Stomach (tissue), 4 donors: ENCODE measurements at regions not wholly inside any gene's neighbourhood (a gene's known extent, or its start where the extent isn't known, plus 50 kb on each side); places are given as distances from the start of the nearest gene placed in this dataset.

Source experiments
- POLR2AphosphoS5 ChIP-seq, 3 donors: sonication (generic); formaldehyde crosslinking; IDR thresholded peaks; one replicate each; pipeline ENCODE4 v1.6.1; 2016; ENCODE audit warnings: antibody characterized with exemption in 3 of 3
- TF ChIP-seq, protein P1 (sequence below), 7 experiments: fragments of 450-650 bp in 4 of 7; fragments of 200-600 bp in 3 of 7; sonication (generic) in 3 of 7; IDR thresholded peaks; one replicate each; pipeline ENCODE4 v1.5.1; 2016 to 2019; ENCODE audit warnings: antibody characterized with exemption in 7 of 7, control low read depth in 2 of 7, mild to moderate bottlenecking in 1 of 7

DNA sequence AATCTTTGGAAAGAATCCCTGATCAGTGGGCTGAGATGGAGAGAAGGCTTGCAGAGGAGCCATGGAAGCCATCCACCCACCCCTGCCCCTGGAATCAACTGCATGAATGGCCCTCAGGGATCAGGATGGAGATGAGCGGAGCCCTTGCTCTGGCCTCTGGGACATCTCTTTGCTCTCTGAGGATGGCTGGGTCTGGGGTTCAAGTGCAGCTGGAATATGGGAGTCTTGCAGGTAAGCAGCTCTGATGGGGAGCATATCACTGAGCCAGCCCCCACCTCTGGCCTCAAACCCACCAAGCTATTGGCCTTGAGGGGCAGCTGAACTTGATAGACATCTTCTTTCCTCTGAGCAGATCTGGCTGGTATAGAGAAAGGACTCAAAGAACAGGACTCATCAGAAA is 76.1 kb downstream of the C5orf15 start:
- TF ChIP-seq POLR2AphosphoS5 (IDR thresholded peaks at IDR 0.05), result no peak
- TF ChIP-seq, protein P1, sequence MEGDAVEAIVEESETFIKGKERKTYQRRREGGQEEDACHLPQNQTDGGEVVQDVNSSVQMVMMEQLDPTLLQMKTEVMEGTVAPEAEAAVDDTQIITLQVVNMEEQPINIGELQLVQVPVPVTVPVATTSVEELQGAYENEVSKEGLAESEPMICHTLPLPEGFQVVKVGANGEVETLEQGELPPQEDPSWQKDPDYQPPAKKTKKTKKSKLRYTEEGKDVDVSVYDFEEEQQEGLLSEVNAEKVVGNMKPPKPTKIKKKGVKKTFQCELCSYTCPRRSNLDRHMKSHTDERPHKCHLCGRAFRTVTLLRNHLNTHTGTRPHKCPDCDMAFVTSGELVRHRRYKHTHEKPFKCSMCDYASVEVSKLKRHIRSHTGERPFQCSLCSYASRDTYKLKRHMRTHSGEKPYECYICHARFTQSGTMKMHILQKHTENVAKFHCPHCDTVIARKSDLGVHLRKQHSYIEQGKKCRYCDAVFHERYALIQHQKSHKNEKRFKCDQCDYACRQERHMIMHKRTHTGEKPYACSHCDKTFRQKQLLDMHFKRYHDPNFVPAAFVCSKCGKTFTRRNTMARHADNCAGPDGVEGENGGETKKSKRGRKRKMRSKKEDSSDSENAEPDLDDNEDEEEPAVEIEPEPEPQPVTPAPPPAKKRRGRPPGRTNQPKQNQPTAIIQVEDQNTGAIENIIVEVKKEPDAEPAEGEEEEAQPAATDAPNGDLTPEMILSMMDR (IDR thresholded peaks at IDR 0.05), result no peak
